MM.1S (cell line): ENCODE measurements at regions not wholly inside any gene's neighbourhood (a gene's known extent, or its start where the extent isn't known, plus 50 kb on each side); places are given as distances from the start of the nearest gene placed in this dataset.

Experiments
- EZH2 ChIP-seq: fragments of 300-600 bp; sonication (generic); optimal IDR thresholded peaks from 2 replicates; pipeline ENCODE3; 2017; ENCODE audit warnings: low read depth, mild to moderate bottlenecking, antibody characterized with exemption, low read length, mixed read lengths
- TF ChIP-seq, protein P1 (sequence below): fragments of 300-600 bp; sonication (generic); IDR thresholded peaks from 2 replicates; pipeline ENCODE4 v1.5.1; 2016; ENCODE audit warnings: antibody characterized with exemption, low read length, mixed read lengths

DNA sequence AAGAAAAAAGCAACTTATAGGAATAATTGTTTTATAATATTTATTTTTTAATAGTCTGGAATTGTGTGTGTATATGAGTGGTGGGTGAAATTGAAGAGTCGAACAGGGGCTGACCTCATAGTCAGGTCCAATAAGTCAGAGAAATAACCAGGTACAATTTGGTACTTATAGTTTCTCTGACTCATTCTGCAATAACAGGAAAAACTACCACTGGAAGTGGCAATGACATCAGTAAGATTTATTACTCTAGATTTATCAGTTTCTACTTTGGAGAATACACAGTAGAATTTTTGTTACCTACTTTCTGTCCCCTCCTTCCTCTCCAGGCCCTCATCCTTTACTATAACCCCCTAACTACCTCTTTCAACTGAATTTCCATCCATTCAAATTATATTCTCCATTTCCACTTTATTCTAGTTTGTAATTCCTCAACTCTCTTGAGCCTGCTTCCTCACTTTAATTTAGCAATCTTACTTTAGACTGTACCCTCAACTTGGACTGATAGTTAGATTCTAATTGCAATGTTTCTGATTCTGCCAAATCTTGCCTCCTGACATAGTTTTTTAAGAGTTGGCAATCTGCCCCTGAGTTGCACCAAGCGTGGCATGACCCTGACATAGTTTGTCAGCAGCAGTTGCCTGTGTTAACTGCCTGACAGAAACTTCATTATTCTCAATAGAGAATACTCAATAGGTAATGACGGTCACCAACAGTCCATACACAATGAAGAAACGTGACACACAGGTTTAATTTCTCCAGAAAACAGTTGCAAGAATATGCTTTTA is 475.3 kb upstream of the RIOK2 start:
- TF ChIP-seq, protein P1, sequence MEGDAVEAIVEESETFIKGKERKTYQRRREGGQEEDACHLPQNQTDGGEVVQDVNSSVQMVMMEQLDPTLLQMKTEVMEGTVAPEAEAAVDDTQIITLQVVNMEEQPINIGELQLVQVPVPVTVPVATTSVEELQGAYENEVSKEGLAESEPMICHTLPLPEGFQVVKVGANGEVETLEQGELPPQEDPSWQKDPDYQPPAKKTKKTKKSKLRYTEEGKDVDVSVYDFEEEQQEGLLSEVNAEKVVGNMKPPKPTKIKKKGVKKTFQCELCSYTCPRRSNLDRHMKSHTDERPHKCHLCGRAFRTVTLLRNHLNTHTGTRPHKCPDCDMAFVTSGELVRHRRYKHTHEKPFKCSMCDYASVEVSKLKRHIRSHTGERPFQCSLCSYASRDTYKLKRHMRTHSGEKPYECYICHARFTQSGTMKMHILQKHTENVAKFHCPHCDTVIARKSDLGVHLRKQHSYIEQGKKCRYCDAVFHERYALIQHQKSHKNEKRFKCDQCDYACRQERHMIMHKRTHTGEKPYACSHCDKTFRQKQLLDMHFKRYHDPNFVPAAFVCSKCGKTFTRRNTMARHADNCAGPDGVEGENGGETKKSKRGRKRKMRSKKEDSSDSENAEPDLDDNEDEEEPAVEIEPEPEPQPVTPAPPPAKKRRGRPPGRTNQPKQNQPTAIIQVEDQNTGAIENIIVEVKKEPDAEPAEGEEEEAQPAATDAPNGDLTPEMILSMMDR, result no peak
- no peak for TF ChIP-seq EZH2
